Subcutaneous abdominal adipose tissue (tissue), 5 donors: ENCODE measurements at regions not wholly inside any gene's neighbourhood (a gene's known extent, or its start where the extent isn't known, plus 50 kb on each side); places are given as distances from the start of the nearest gene placed in this dataset.

Experiments
- H3K27ac ChIP-seq: one replicate; pipeline ENCODE4 v1.7.0; 2013; ENCODE audit warnings: low read depth, mild to moderate bottlenecking, inconsistent platforms, low read length, moderate library complexity
- H3K27me3 ChIP-seq, 5 donors: one replicate each; pipeline ENCODE4 v1.7.0; 2013; ENCODE audit warnings: low read length in 5 of 5, inconsistent platforms in 1 of 5; ENCODE audit not compliant: control insufficient read depth in 5 of 5, insufficient read depth in 4 of 5
- H3K36me3 ChIP-seq, 5 donors: one replicate each; pipeline ENCODE4 v1.7.0; 2013; ENCODE audit warnings: low read length in 5 of 5; ENCODE audit not compliant: control insufficient read depth in 5 of 5, insufficient read depth in 5 of 5
- H3K4me1 ChIP-seq, 5 donors: one replicate each; pipeline ENCODE4 v1.7.0; 2013; ENCODE audit warnings: low read length in 5 of 5, mild to moderate bottlenecking in 3 of 5, moderate library complexity in 1 of 5; ENCODE audit not compliant: control insufficient read depth in 5 of 5, insufficient read depth in 5 of 5
- H3K4me3 ChIP-seq, 5 donors: one replicate each; pipeline ENCODE4 v1.7.0; 2013; ENCODE audit warnings: low read length in 5 of 5, low read depth in 1 of 5
- H3K9ac ChIP-seq, 5 donors: one replicate each; pipeline ENCODE4 v1.7.0; 2013; ENCODE audit warnings: low read length in 5 of 5, mild to moderate bottlenecking in 4 of 5, moderate library complexity in 3 of 5
- H3K9me3 ChIP-seq, 5 donors: one replicate each; pipeline ENCODE4 v1.7.0; 2013; ENCODE audit warnings: low read length in 5 of 5; ENCODE audit not compliant: control insufficient read depth in 5 of 5
- donor health status: healthy.
- donor health status: healthy.
- donor health status: healthy.
- donor health status: healthy.
- donor health status: healthy.

- Histone ChIP-seq H3K4me3 (no peak overlapping the region), H3K4me1 (peaks cover 0 to 36% (median 30%) of the 10 kb centered on the region in 5 donors), H3K27me3 (no peaks in the 10 kb centered on the region), H3K9ac (no peak overlapping the region), H3K27ac (no peak overlapping the region), H3K9me3 (no peaks in the 10 kb centered on the region), H3K36me3 (peaks cover 2 to 10% (median 4%) of the 10 kb centered on the region in 5 donors)
Measured at GRCh38 chr1:39117899-39118450, 86.5 kb upstream of the MACF1 start.

- H3K27ac ChIP-seq: no peak overlapping the region
- no peak overlapping the region for H3K4me3 ChIP-seq
- no peaks in the 10 kb centered on the region for H3K9me3 ChIP-seq
- no peak overlapping the region for H3K9ac ChIP-seq
- peaks cover 4 to 16% (median 10%) of the 10 kb centered on the region in 5 donors for H3K36me3 ChIP-seq
- no peaks in the 10 kb centered on the region for H3K27me3 ChIP-seq
- H3K4me1 ChIP-seq: peaks cover 0 to 17% (median 8%) of the 10 kb centered on the region in 5 donors
Measured at GRCh38 chr1:39122056-39122455, 82.4 kb upstream of the MACF1 start.

GRCh38 chr1:39124282-39124681, 80.2 kb upstream of the MACF1 start:
- peaks cover 4 to 16% (median 7%) of the 10 kb centered on the region in 5 donors for H3K36me3 ChIP-seq
- H3K4me3 ChIP-seq: no peak overlapping the region
- no peak overlapping the region for H3K9ac ChIP-seq
- no peak overlapping the region for H3K27ac ChIP-seq
- peaks cover 0 to 28% (median 9%) of the 10 kb centered on the region in 5 donors for H3K4me1 ChIP-seq
- H3K27me3 ChIP-seq: no peaks in the 10 kb centered on the region
- H3K9me3 ChIP-seq: no peaks in the 10 kb centered on the region

- Histone ChIP-seq H3K9me3 (no peaks in the 10 kb centered on the region), H3K27ac (peak overlapping the region; percentile 69), H3K27me3 (no peaks in the 10 kb centered on the region), H3K4me3 (no peak overlapping the region), H3K36me3 (peaks cover 4 to 14% (median 5%) of the 10 kb centered on the region in 5 donors), H3K4me1 (peaks cover 2 to 59% (median 28%) of the 10 kb centered on the region in 5 donors), H3K9ac (peak overlapping the region in 1 of 5 donors; percentile 22)
Measured at GRCh38 chr1:39127513-39127912, 77.0 kb upstream of the MACF1 start.

GRCh38 chr1:39128126-39128525, 76.4 kb upstream of the MACF1 start:
- Histone ChIP-seq H3K4me1 (peaks cover 4 to 65% (median 34%) of the 10 kb centered on the region in 5 donors), H3K27ac (peak overlapping the region; percentile 69)

GRCh38 chr1:39128959-39129358, 75.5 kb upstream of the MACF1 start:
- H3K9me3 ChIP-seq: no peaks in the 10 kb centered on the region
- H3K4me1 ChIP-seq: peaks cover 4 to 67% (median 38%) of the 10 kb centered on the region in 5 donors
- H3K4me3 ChIP-seq: no peak overlapping the region
- H3K9ac ChIP-seq: no peak overlapping the region
- H3K27ac ChIP-seq: peak overlapping the region; percentile 68
- no peaks in the 10 kb centered on the region for H3K27me3 ChIP-seq
- H3K36me3 ChIP-seq: peaks cover 0 to 14% (median 0%) of the 10 kb centered on the region in 5 donors

More at GRCh38 chr1:39128126-39128525, 76.4 kb upstream of the MACF1 start:
- H3K4me3 ChIP-seq: no peak overlapping the region
- peaks cover 0 to 14% (median 0%) of the 10 kb centered on the region in 5 donors for H3K36me3 ChIP-seq
- H3K9me3 ChIP-seq: no peaks in the 10 kb centered on the region
- H3K9ac ChIP-seq: no peak overlapping the region
- H3K27me3 ChIP-seq: no peaks in the 10 kb centered on the region

- peak overlapping the region; percentile 68 for H3K27ac ChIP-seq
- H3K4me3 ChIP-seq: no peak overlapping the region
- no peak overlapping the region for H3K9ac ChIP-seq
- peaks cover 0 to 12% (median 0%) of the 10 kb centered on the region in 5 donors for H3K36me3 ChIP-seq
- no peaks in the 10 kb centered on the region for H3K27me3 ChIP-seq
- no peaks in the 10 kb centered on the region for H3K9me3 ChIP-seq
- peaks cover 4 to 67% (median 38%) of the 10 kb centered on the region in 5 donors for H3K4me1 ChIP-seq
Measured at GRCh38 chr1:39129514-39129913, 75.0 kb upstream of the MACF1 start.

- H3K4me1 ChIP-seq: peaks cover 4 to 67% (median 38%) of the 10 kb centered on the region in 5 donors
- peak overlapping the region; percentile 68 for H3K27ac ChIP-seq
- H3K9me3 ChIP-seq: no peaks in the 10 kb centered on the region
- no peak overlapping the region for H3K9ac ChIP-seq
- H3K36me3 ChIP-seq: peaks cover 0 to 6% (median 0%) of the 10 kb centered on the region in 5 donors
- no peaks in the 10 kb centered on the region for H3K27me3 ChIP-seq
- H3K4me3 ChIP-seq: no peak overlapping the region
Measured at GRCh38 chr1:39130325-39130724, 74.2 kb upstream of the MACF1 start.

GRCh38 chr1:39131940-39132339, 72.6 kb upstream of the MACF1 start:
- Histone ChIP-seq H3K9me3 (no peaks in the 10 kb centered on the region), H3K36me3 (no peaks in the 10 kb centered on the region), H3K4me1 (peaks cover 4 to 61% (median 36%) of the 10 kb centered on the region in 5 donors), H3K27ac (peak overlapping the region; percentile 82), H3K4me3 (peak overlapping the region in 1 of 5 donors; percentile 5), H3K9ac (no peak overlapping the region), H3K27me3 (no peaks in the 10 kb centered on the region)

GRCh38 chr1:39132505-39133339, 71.8 kb upstream of the MACF1 start:
- H3K27ac ChIP-seq: peak overlapping the region; percentile 82
- H3K4me1 ChIP-seq: peaks cover 4 to 56% (median 37%) of the 10 kb centered on the region in 5 donors

More at GRCh38 chr1:39132505-39133339, 71.8 kb upstream of the MACF1 start:
- H3K9ac ChIP-seq: peak overlapping the region in 2 of 5 donors; percentile 35 to 53
- H3K9me3 ChIP-seq: no peaks in the 10 kb centered on the region
- no peaks in the 10 kb centered on the region for H3K27me3 ChIP-seq
- H3K36me3 ChIP-seq: no peaks in the 10 kb centered on the region
- H3K4me3 ChIP-seq: peak overlapping the region in 1 of 5 donors; percentile 37
